ENCODE measurements at regions not wholly inside any gene's neighbourhood (a gene's known extent, or its start where the extent isn't known, plus 50 kb on each side); places are given as distances from the start of the nearest gene placed in this dataset.

DNA sequence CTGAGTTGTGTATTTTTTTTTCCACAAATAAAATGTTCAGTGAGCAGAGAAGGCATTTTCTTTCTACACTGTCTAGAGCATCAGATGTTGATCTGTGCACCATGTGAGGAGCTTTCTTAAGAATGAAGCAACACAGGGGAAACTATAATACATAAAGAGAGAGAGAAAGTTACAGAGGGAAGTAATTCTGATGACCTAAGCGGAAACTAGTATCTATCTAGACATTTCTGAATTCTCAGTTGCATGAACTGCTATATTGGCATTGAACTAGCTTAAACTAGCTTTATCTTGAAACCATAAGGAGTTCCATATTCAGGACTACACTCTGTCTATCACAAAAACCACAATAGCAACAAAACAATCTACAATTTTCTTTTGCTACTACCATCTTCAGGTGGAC, 822.4 kb downstream of the VGLL3 start:
- Histone ChIP-seq H3K4me1 (replicated peaks) (no peaks in the 10 kb centered on the region), H3K27ac (no peak overlapping the region), H3K4me3 (no peak overlapping the region), H3K36me3 (no peaks in the 10 kb centered on the region), H3K27me3 (replicated peaks; ENCODE audit: insufficient read depth) (no peaks in the 10 kb centered on the region), H3K9me3 (no peaks in the 10 kb centered on the region)
- intact Hi-C loops (cut with DNase I), result no loop called here
- WGBS, result 100% methylated on average over 1 of the region's 1 CpG
- TF ChIP-seq, protein P1, sequence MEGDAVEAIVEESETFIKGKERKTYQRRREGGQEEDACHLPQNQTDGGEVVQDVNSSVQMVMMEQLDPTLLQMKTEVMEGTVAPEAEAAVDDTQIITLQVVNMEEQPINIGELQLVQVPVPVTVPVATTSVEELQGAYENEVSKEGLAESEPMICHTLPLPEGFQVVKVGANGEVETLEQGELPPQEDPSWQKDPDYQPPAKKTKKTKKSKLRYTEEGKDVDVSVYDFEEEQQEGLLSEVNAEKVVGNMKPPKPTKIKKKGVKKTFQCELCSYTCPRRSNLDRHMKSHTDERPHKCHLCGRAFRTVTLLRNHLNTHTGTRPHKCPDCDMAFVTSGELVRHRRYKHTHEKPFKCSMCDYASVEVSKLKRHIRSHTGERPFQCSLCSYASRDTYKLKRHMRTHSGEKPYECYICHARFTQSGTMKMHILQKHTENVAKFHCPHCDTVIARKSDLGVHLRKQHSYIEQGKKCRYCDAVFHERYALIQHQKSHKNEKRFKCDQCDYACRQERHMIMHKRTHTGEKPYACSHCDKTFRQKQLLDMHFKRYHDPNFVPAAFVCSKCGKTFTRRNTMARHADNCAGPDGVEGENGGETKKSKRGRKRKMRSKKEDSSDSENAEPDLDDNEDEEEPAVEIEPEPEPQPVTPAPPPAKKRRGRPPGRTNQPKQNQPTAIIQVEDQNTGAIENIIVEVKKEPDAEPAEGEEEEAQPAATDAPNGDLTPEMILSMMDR (IDR thresholded peaks at IDR 0.05), result no peak
- TF ChIP-seq POLR2AphosphoS5 (IDR thresholded peaks at IDR 0.05) (no peak), POLR2A (IDR thresholded peaks at IDR 0.05) (no peak)
- DNase-seq (ENCODE audit: low spot score), result no peak

DNA sequence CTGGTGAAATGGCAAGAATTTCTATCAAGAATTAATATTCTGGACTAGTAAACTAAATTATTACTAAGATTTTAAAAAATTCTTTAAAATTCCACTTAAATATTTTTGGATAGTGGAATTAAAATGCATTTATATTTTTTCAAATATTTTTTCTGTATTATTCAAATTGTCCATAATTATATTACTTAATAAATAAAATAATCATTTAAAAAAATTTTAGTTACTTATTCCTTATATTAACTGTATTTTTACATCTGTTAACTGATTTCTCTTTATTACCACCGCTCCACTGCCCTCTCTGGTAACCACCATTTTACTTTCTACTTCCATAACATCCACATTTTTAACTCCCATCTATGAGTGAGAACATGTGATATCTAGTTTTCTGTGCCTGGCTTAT, 828.4 kb downstream of the VGLL3 start:
- Histone ChIP-seq H3K4me1 (replicated peaks) (no peaks in the 10 kb centered on the region), H3K9me3 (no peaks in the 10 kb centered on the region), H3K4me3 (no peak overlapping the region), H3K27me3 (replicated peaks; ENCODE audit: insufficient read depth) (no peaks in the 10 kb centered on the region), H3K27ac (no peak overlapping the region), H3K36me3 (no peaks in the 10 kb centered on the region)
- intact Hi-C loops (cut with DNase I), result no loop called here
- no peak for DNase-seq (ENCODE audit: low spot score)
- TF ChIP-seq, protein P1 (IDR thresholded peaks at IDR 0.05), result no peak
- no peak for TF ChIP-seq POLR2AphosphoS5 (IDR thresholded peaks at IDR 0.05)
- TF ChIP-seq POLR2A (IDR thresholded peaks at IDR 0.05), result no peak
- WGBS, result 92% methylated on average over 1 of the region's 1 CpG

DNA sequence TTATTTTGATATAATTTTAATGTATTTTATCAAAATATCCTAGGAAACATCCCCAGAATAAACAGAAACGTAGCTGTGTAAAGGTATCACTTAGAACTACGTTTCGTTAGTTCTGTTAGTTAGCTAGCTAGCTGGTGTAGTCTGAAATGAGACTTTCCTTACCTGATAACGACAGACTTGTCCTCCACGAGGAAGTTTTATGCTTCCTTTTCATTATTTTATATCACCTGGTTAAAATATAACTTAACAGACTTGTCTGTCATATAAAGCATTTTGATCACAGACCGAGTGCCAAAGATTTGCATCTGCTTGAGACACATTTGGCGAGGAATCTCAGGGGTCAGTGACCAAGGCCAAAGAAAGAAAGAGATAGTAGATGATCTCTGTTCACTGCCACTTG, 829.5 kb downstream of the VGLL3 start:
- Histone ChIP-seq H3K36me3 (no peaks in the 10 kb centered on the region), H3K4me3 (no peak overlapping the region), H3K27ac (no peak overlapping the region), H3K4me1 (replicated peaks) (no peaks in the 10 kb centered on the region), H3K9me3 (no peaks in the 10 kb centered on the region), H3K27me3 (replicated peaks; ENCODE audit: insufficient read depth) (no peaks in the 10 kb centered on the region)
- DNase-seq (ENCODE audit: low spot score), result no peak
- intact Hi-C loops (cut with DNase I), result no loop called here
- 63% methylated on average over 7 of the region's 7 CpGs for WGBS
- TF ChIP-seq POLR2AphosphoS5 (IDR thresholded peaks at IDR 0.05) (no peak), POLR2A (IDR thresholded peaks at IDR 0.05) (no peak)
- TF ChIP-seq, protein P1 (IDR thresholded peaks at IDR 0.05), result no peak

DNA sequence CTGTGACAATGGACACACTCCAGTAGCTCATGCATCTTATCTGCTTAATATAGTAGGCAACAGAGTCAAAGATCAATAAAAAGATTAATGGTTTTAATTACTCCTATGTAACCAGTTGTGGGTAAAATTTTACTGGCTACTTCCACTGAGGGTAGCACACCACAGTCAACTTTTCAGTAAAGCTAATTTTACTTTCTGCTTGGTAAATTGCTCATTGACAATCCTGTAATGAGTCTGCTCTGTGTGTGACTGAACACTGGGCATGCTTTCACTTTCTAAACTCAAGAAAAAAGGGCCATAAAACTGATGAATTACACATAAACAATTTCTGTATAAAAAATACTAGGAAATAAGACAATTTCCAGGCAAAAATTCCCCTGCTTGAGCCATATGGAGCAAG, 838.3 kb downstream of the VGLL3 start:
- H3K36me3 ChIP-seq, result no peaks in the 10 kb centered on the region
- no peak overlapping the region for H3K27ac ChIP-seq
- no peak for TF ChIP-seq POLR2AphosphoS5 (IDR thresholded peaks at IDR 0.05)
- TF ChIP-seq, protein P1 (IDR thresholded peaks at IDR 0.05), result no peak
- TF ChIP-seq POLR2A (IDR thresholded peaks at IDR 0.05), result no peak
- intact Hi-C loops (cut with DNase I), result no loop called here
- DNase-seq (ENCODE audit: low spot score), result no peak
- no peak overlapping the region for H3K4me3 ChIP-seq
- no peaks in the 10 kb centered on the region for H3K27me3 ChIP-seq (replicated peaks; ENCODE audit: insufficient read depth)
- H3K9me3 ChIP-seq, result no peaks in the 10 kb centered on the region
- H3K4me1 ChIP-seq (replicated peaks), result no peaks in the 10 kb centered on the region

GRCh38 chr3:86149054-86149453, 841.9 kb downstream of the VGLL3 start:
- intact Hi-C loops (cut with DNase I), result no loop called here
- TF ChIP-seq, protein P1 (IDR thresholded peaks at IDR 0.05), result no peak
- no peak for TF ChIP-seq POLR2AphosphoS5 (IDR thresholded peaks at IDR 0.05)
- no peak for TF ChIP-seq POLR2A (IDR thresholded peaks at IDR 0.05)

More at GRCh38 chr3:86149054-86149453, 841.9 kb downstream of the VGLL3 start:
- no peak overlapping the region for H3K4me3 ChIP-seq
- H3K4me1 ChIP-seq (replicated peaks), result no peaks in the 10 kb centered on the region
- H3K27me3 ChIP-seq (replicated peaks; ENCODE audit: insufficient read depth), result no peaks in the 10 kb centered on the region
- no peaks in the 10 kb centered on the region for H3K9me3 ChIP-seq
- no peak overlapping the region for H3K27ac ChIP-seq
- no peaks in the 10 kb centered on the region for H3K36me3 ChIP-seq
- no peak for DNase-seq (ENCODE audit: low spot score)
